ENCODE measurements at regions not wholly inside any gene's neighbourhood (a gene's known extent, or its start where the extent isn't known, plus 50 kb on each side); places are given as distances from the start of the nearest gene placed in this dataset.
"Not testable (repeated sequence)": the region's sequence is repeated elsewhere in the genome, so short reads cannot be mapped to it uniquely, and the experiment has no call there.

- DNase-seq, result not testable (repeated sequence)
These were observed 554.1 kb upstream of the MBL2 start for GRCh38 chr10:53326401-53327305.

- no peak for DNase-seq
These were observed 552.5 kb upstream of the MBL2 start for GRCh38 chr10:53325066-53325465.

GRCh38 chr10:53315709-53316108 is 543.1 kb upstream of the MBL2 start:
- DNase-seq, result no peak

- no peak for DNase-seq
These were observed 542.3 kb upstream of the MBL2 start for GRCh38 chr10:53314876-53315275.

GRCh38 chr10:53298443-53298842 is 525.9 kb upstream of the MBL2 start:
- no peak for DNase-seq

GRCh38 chr10:53284615-53285182 is 512.1 kb upstream of the MBL2 start:
- no peak for DNase-seq

- DNase-seq, result no peak
These were observed 504.2 kb upstream of the MBL2 start for GRCh38 chr10:53276797-53277196.

- no peak for DNase-seq
These were observed 496.9 kb upstream of the MBL2 start for GRCh38 chr10:53269482-53269881.

GRCh38 chr10:53260213-53260612 is 487.6 kb upstream of the MBL2 start:
- DNase-seq, result no peak

- DNase-seq, result no peak
These were observed 484.0 kb upstream of the MBL2 start for GRCh38 chr10:53256623-53257022.

- no peak for DNase-seq
These were observed 483.1 kb upstream of the MBL2 start for GRCh38 chr10:53255661-53256205.

GRCh38 chr10:53253221-53253620 is 480.6 kb upstream of the MBL2 start:
- DNase-seq, result no peak

GRCh38 chr10:53239873-53240272 is 467.3 kb upstream of the MBL2 start:
- DNase-seq, result no peak

- no peak for DNase-seq
These were observed 464.4 kb upstream of the MBL2 start for GRCh38 chr10:53236941-53237340.

- no peak for DNase-seq
These were observed 461.2 kb upstream of the MBL2 start for GRCh38 chr10:53233749-53234148.

GRCh38 chr10:53230651-53231050 is 458.1 kb upstream of the MBL2 start:
- DNase-seq, result no peak

GRCh38 chr10:53223851-53224250 is 451.3 kb upstream of the MBL2 start:
- DNase-seq, result no peak

GRCh38 chr10:53222806-53223205 is 450.2 kb upstream of the MBL2 start:
- no peak for DNase-seq

GRCh38 chr10:53209944-53210611 is 437.5 kb upstream of the MBL2 start:
- DNase-seq, result no peak

- no peak for DNase-seq
These were observed 411.1 kb upstream of the MBL2 start for GRCh38 chr10:53183733-53184132.

- no peak for DNase-seq
These were observed 404.9 kb upstream of the MBL2 start for GRCh38 chr10:53177468-53177867.

GRCh38 chr10:53166325-53166724 is 393.7 kb upstream of the MBL2 start:
- no peak for DNase-seq

- no peak for DNase-seq
These were observed 390.3 kb upstream of the MBL2 start for GRCh38 chr10:53162856-53163255.

- no peak for DNase-seq
These were observed 388.6 kb upstream of the MBL2 start for GRCh38 chr10:53161231-53161630.

Measured in NCI-H2029 treated with DMSO at 0.1 percent for 48 hours (cell line).